Osteoblast (primary cell): ENCODE measurements at regions not wholly inside any gene's neighbourhood (a gene's known extent, or its start where the extent isn't known, plus 50 kb on each side); places are given as distances from the start of the nearest gene placed in this dataset.

Experiments
- DNase-seq: peaks from one replicate; pipeline ENCODE4 v3.0.0; 2011; ENCODE audit warnings: low spot score, mixed read lengths; ENCODE audit not compliant: insufficient read length; ENCODE audit errors: missing footprints
- H2AFZ ChIP-seq: 2 replicates; pipeline ENCODE4 v1.6.0; 2011; ENCODE audit warnings: mild to moderate bottlenecking, low read length
- H3K27ac ChIP-seq: 2 replicates; pipeline ENCODE4 v1.5.1; 2011; ENCODE audit warnings: mild to moderate bottlenecking, low read depth, low read length, moderate library complexity
- H3K27me3 ChIP-seq: 2 replicates; pipeline ENCODE4 v1.6.0; 2012; ENCODE audit warnings: mild to moderate bottlenecking, control low read depth, inconsistent platforms, low read length, moderate library complexity; ENCODE audit not compliant: insufficient read depth
- H3K36me3 ChIP-seq: 2 replicates; pipeline ENCODE4 v1.5.1; 2011; ENCODE audit warnings: mild to moderate bottlenecking, low read length, control low read depth, moderate library complexity; ENCODE audit not compliant: insufficient read depth
- H3K4me1 ChIP-seq: 2 replicates; pipeline ENCODE4 v1.5.1; 2011; ENCODE audit warnings: mild to moderate bottlenecking, low read length, control low read depth, moderate library complexity; ENCODE audit not compliant: insufficient read depth
- H3K4me2 ChIP-seq: 2 replicates; pipeline ENCODE4 v1.6.0; 2011; ENCODE audit warnings: mild to moderate bottlenecking, low read length; ENCODE audit not compliant: insufficient read depth
- H3K4me3 ChIP-seq: fragments of 200-600 bp; sonication (generic); 3 replicates; pipeline ENCODE4 v1.5.1; 2012; ENCODE audit warnings: mild to moderate bottlenecking, low read length, inconsistent platforms; ENCODE audit not compliant: insufficient read depth
- H3K79me2 ChIP-seq: 2 replicates; pipeline ENCODE4 v1.6.0; 2012; ENCODE audit warnings: mild to moderate bottlenecking, low read length, control low read depth, inconsistent platforms; ENCODE audit not compliant: insufficient read depth
- H3K9me3 ChIP-seq: 2 replicates; pipeline ENCODE4 v1.5.1; 2011; ENCODE audit warnings: low read depth, low read length, control low read depth
- H4K20me1 ChIP-seq: 2 replicates; pipeline ENCODE4 v1.6.0; 2012; ENCODE audit warnings: mild to moderate bottlenecking, low read length, control low read depth; ENCODE audit not compliant: insufficient read depth
- CTCF ChIP-seq: IDR thresholded peaks from 2 replicates; pipeline ENCODE4 v1.5.1; 2011; ENCODE audit warnings: mild to moderate bottlenecking, low read depth, low read length, moderate library complexity; ENCODE audit errors: extremely low read depth

GRCh38 chr1:166282391-166283137 is 115.8 kb upstream of the FAM78B start:
- no peak overlapping the region for H3K4me3 ChIP-seq
- no peaks in the 10 kb centered on the region for H3K4me1 ChIP-seq
- TF ChIP-seq CTCF, result no peak
- no peak overlapping the region for H3K4me2 ChIP-seq
- DNase-seq, result no peak
- no peaks in the 10 kb centered on the region for H3K79me2 ChIP-seq
- H2AFZ ChIP-seq, result no peak overlapping the region
- no peaks in the 10 kb centered on the region for H3K36me3 ChIP-seq
- H3K9me3 ChIP-seq, result no peaks in the 10 kb centered on the region
- no peak overlapping the region for H3K27ac ChIP-seq
- H3K27me3 ChIP-seq, result no peaks in the 10 kb centered on the region
- H4K20me1 ChIP-seq, result no peaks in the 10 kb centered on the region

DNA sequence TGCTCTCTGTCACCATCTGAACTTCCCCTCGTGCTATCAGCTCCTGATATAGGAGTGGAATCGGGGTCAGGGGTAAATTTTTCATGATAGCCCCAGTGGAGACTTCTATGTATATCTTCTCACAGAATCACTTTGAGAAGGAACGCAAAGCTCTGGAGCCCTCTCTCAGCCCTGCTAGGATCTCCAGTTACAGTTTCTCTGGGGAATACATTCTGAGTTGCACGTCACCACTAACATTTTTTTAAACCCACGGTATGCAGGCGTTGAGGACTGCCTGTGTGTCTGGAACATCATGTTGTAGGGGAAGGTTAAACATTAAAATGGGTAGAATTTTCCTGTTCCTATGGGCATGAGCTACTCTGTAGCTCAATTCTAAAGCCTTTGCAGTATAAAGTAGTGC is 116.4 kb upstream of the FAM78B start:
- Histone ChIP-seq H3K79me2 (no peaks in the 10 kb centered on the region), H3K4me2 (no peak overlapping the region), H3K27ac (no peak overlapping the region), H3K36me3 (no peaks in the 10 kb centered on the region), H2AFZ (no peak overlapping the region), H3K4me3 (no peak overlapping the region), H4K20me1 (no peaks in the 10 kb centered on the region), H3K27me3 (no peaks in the 10 kb centered on the region), H3K9me3 (no peaks in the 10 kb centered on the region), H3K4me1 (no peaks in the 10 kb centered on the region)
- TF ChIP-seq CTCF, result no peak
- DNase-seq, result no peak

DNA sequence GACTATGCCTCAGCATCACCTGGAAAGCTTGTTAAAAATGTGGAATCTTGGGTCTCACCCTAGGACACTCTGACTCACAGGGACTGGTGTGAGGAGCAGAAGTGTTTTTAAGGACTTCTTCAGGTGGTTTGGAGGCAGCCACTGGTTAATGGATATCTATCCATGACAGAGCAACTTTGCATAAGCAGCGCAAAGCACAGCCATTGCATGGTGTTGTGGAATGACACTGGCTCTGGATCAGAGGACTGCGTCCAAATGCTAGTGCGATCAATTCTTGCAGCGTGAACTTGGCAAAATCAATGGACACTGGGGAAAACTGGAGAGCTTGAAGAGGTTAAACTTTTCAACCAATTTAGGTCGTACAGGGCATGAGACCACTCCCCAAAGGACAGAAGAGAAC is 116.8 kb upstream of the FAM78B start:
- DNase-seq, result no peak
- Histone ChIP-seq H3K9me3 (no peaks in the 10 kb centered on the region), H2AFZ (no peak overlapping the region), H3K4me1 (no peaks in the 10 kb centered on the region), H3K27me3 (no peaks in the 10 kb centered on the region), H4K20me1 (no peaks in the 10 kb centered on the region), H3K79me2 (no peaks in the 10 kb centered on the region), H3K36me3 (no peaks in the 10 kb centered on the region), H3K4me2 (no peak overlapping the region), H3K4me3 (no peak overlapping the region), H3K27ac (no peak overlapping the region)
- no peak for TF ChIP-seq CTCF

DNA sequence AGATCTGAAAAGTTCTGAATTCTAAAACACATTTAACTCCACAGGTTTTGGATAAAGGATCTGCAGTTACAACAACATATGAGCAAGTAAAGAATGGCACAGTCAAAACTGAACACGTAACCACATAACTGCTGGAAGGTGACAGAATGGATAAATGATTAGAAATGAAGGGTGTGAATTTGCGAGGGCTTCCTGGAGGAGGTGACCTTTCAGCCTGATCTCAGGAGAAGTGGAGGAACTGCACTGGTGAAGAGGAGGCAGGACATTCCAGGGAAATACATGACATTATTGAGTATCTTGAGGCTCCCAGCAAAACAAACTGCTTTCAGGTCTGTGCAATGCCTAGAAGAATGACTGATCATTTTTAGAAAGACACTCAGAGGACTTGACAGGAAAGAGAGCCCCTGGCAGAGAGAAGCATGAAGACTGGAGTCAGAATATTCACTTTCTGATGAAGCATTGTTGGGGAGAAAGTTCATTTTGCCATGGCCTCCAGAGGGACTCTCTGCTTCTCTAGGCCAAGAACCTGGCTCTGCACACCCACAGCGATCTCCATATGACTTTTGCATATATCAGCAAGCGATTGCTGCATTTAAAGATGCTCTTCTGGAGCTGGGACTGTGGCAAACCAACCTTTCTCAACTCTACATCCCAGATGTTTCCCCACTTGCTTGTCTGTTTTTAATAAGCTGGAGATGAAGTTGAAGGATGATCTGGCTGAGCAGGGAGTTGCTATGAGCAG is 122.7 kb upstream of the FAM78B start:
- TF ChIP-seq CTCF, result no peak
- H2AFZ ChIP-seq, result no peak overlapping the region
- H3K4me1 ChIP-seq, result no peaks in the 10 kb centered on the region
- DNase-seq, result no peak
- no peak overlapping the region for H3K4me3 ChIP-seq
- H3K4me2 ChIP-seq, result no peak overlapping the region
- H3K9me3 ChIP-seq, result no peaks in the 10 kb centered on the region
- no peak overlapping the region for H3K27ac ChIP-seq
- no peaks in the 10 kb centered on the region for H4K20me1 ChIP-seq
- no peaks in the 10 kb centered on the region for H3K36me3 ChIP-seq
- no peaks in the 10 kb centered on the region for H3K79me2 ChIP-seq
- H3K27me3 ChIP-seq, result no peaks in the 10 kb centered on the region
